Heart right ventricle (tissue), 16 donors: ENCODE measurements at regions not wholly inside any gene's neighbourhood (a gene's known extent, or its start where the extent isn't known, plus 50 kb on each side); places are given as distances from the start of the nearest gene placed in this dataset.
"Not testable (repeated sequence)": the region's sequence is repeated elsewhere in the genome, so short reads cannot be mapped to it uniquely, and the experiment has no call there.

Source experiments
- ATAC-seq, 8 donors: fragments of 200-7000 bp; cut with Tn5 transposase; one replicate each; pipeline ENCODE4 v1.9.1; 2020; ENCODE audit warnings: mild to moderate bottlenecking in 8 of 8, moderate library complexity in 8 of 8, moderate number of reproducible peaks in 1 of 8
- DNase-seq, 2 donors: peaks; one replicate each; pipeline ENCODE4 v3.0.0-alpha.2; 2020
- H3K27ac ChIP-seq, 10 donors: fragments of 200-600 bp; sonication (generic) in 2 of 10; one replicate each; pipeline versions ENCODE4 v1.5.0 to v1.8.0; 2020 to 2022; ENCODE audit warnings: mild to moderate bottlenecking in 3 of 10
- H3K27me3 ChIP-seq, 7 donors: fragments of 200-600 bp; one replicate each; pipeline ENCODE4 v1.8.0; 2021 to 2022; ENCODE audit warnings: mild to moderate bottlenecking in 2 of 7
- H3K36me3 ChIP-seq, 9 donors: fragments of 200-600 bp; sonication (generic) in 1 of 9; one replicate each; pipeline versions ENCODE4 v1.5.0 to v1.8.0; 2020 to 2022; ENCODE audit warnings: mild to moderate bottlenecking in 2 of 9
- H3K4me1 ChIP-seq, 9 donors: fragments of 200-600 bp; sonication (generic) in 1 of 9; one replicate each; pipeline versions ENCODE4 v1.5.0 to v1.8.0; 2020 to 2022; ENCODE audit warnings: mild to moderate bottlenecking in 4 of 9
- H3K4me3 ChIP-seq, 10 donors: fragments of 200-600 bp; sonication (generic) in 2 of 10; one replicate each; pipeline versions ENCODE4 v1.5.0 to v1.8.0; 2020 to 2022; ENCODE audit warnings: mild to moderate bottlenecking in 7 of 10, moderate library complexity in 2 of 10
- H3K9me3 ChIP-seq, 11 donors: fragments of 200-600 bp in 10 of 11; sonication (generic) in 2 of 11; one replicate each; pipeline versions ENCODE4 v1.5.0 to v1.8.0; 2013 to 2022; ENCODE audit warnings: mild to moderate bottlenecking in 2 of 11, control low read depth in 1 of 11, moderate library complexity in 1 of 11
- WGBS, 2 donors: extraction: QIAGEN DNeasy Blood & Tissue Kit; methylation state at CpG; one replicate each; pipeline ENCODE4 v1.1.7; 2013; ENCODE audit warnings: inconsistent platforms in 1 of 2; 5-methylcytosine and 5-hydroxymethylcytosine counted together
- intact Hi-C, 10 donors: fragments of 100-400 bp; cut with DNase I; formaldehyde crosslinking; loops; one replicate each; pipeline versions ENCODE4 v1.11.1 to v1.14.2; 2022
- donor health status: Arrhythmogenic right ventricular cardiomyopathy.
- donor health status: ischemic (EF 13 %, LVEDD 7.1; RV severe dilation, severe dysfunction).
- donor health status: healthy with polysubstance abuse.
- donor health status: DM: no; HTN: yes; CAD: no.
- donor health status: DM: no; HTN: no; CAD: no.
- donor health status: ischemic (EF 25% LVEDD 6.9; RV normal size, moderate dysfunction).
- donor health status: ischemic (EF 25% LVEDD 5.7; RV mildly dilated, moderate dysfunction).
- donor health status: healthy.
- donor health status: DM: yes; HTN: yes; CAD: no.
- donor health status: Ischemic cardiomyopathy.
- donor health status: ischemic (EF 35%, LVEDD 5.7; RV mildly dilated, moderate dysfunction).
- donor health status: nonischemic (EF 11% LVEDD 7.7; RV severe dilation, severe dysfunction).
- donor health status: DM: yes; HTN: yes; CAD: no.
- donor health status: PGD.
- donor health status: ischemic (EF 29% LVEDD 5.4; RV normal size, mild dysfunction).
- donor health status: nonischemic (EF 23%, LVEDD 6.1; RV moderate dilation, normal function).

DNA sequence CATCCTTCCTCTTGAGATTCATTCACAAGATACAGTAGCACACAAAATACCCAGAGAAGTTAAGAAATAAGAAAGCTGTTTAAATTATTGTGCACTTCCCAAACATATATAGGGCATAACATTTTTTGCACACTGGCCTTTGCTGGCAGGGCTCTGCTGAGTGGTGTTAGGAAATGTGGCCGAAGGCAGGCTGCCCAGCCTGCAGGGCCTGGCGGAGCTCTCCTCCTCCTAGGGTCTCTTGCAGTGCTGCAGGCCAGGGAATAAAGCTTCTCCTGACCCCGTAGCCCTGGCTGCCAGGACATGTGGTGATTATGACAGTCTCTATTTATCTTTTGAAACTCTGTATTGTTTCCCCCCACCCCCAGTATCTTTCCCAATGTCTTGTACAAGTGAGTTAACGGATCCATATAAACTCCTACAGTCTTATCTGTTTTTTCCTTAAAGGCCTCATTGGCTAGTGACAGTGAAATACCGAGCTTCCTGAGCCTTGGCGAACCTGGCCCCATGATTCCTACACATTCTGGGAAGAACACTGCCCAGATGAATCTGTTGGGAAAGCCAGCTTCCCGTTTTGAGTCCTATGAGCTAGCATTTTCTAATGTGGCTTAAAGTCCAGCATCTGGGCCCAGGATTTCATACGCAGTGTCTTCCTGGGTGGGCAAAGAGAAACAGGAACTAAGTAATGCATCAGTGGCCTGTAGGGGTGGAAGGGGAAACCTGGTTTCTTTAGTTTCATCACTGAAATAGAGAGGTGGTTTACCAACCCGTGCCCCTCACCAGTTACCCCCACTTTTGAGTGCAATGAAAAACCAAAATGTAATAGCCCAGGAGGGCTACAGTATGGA lies 310.3 kb downstream of the BCL2L11 start:
- ATAC-seq: peak in 5 of 8 donors; percentile 23 to 60 (median 37)
- DNase-seq, H3K4me3 ChIP-seq, H3K4me1 ChIP-seq, H3K9me3 ChIP-seq, H3K27me3 ChIP-seq, intact Hi-C loops, H3K36me3 ChIP-seq: not testable (repeated sequence)
- H3K27ac ChIP-seq: peak overlapping the region in 1 of 10 donors; percentile 64
- 82 to 91% methylated on average over 5 of the region's 9 CpGs for WGBS, 2 donors

DNA sequence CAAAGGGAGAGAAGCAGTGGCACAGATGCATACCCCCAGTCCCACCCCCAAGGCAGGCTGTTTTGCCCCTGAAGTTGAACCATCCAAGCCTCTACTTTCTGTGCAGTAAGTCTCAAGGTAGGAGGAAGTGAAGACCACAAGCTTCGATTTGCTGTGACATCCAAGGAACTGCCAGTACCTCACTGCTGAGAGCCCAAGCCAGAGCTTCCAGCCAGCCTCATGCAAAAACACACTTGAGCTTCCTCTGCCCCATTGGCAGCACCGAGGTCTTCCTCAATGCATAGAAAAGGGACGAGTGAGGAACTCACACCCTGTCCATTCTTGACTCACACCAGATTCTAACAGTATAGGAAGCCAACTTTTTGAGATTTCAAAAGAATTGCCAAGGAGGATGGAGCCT lies 311.7 kb downstream of the BCL2L11 start:
- DNase-seq, H3K27me3 ChIP-seq, H3K4me3 ChIP-seq, intact Hi-C loops, H3K4me1 ChIP-seq, H3K36me3 ChIP-seq, H3K9me3 ChIP-seq: not testable (repeated sequence)
- peak in 1 of 8 donors; percentile 21 for ATAC-seq
- 71 to 73% methylated on average over 3 of the region's 3 CpGs for WGBS, 2 donors
- H3K27ac ChIP-seq: peak overlapping the region in 1 of 10 donors; percentile 34

DNA sequence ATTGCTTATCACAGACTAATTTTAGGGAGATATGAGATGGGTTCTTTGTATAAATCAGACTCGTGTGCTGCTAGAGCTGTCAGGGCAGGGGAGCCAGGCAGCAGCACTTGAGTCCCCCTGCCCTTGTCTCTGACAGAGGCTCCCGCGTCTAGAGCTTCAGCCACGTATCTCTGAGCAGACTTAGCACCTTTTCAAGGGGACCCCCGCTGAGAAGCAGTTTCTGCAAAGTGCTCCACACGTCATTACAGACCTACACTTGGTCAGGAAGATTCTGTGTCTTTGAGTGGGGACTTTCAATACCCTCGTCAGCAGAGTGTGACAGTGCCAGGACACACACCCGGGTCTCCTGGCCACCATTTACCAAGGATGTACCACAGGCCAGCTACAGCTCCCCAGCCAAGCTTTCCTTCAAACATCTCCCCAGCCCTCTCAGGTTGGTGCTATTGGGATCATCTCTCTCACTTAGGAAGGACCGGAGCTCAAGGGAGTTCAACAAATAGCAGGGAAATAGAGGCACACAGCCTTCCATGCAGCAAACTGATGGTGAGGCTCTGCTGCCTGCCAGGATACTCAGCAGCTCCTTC lies 312.3 kb downstream of the BCL2L11 start:
- H3K4me1 ChIP-seq, H3K27me3 ChIP-seq, H3K9me3 ChIP-seq, ATAC-seq, intact Hi-C loops, H3K36me3 ChIP-seq, H3K4me3 ChIP-seq, DNase-seq, H3K27ac ChIP-seq: not testable (repeated sequence)
- WGBS, 2 donors: 85 to 86% methylated on average over 3 of the region's 9 CpGs

DNA sequence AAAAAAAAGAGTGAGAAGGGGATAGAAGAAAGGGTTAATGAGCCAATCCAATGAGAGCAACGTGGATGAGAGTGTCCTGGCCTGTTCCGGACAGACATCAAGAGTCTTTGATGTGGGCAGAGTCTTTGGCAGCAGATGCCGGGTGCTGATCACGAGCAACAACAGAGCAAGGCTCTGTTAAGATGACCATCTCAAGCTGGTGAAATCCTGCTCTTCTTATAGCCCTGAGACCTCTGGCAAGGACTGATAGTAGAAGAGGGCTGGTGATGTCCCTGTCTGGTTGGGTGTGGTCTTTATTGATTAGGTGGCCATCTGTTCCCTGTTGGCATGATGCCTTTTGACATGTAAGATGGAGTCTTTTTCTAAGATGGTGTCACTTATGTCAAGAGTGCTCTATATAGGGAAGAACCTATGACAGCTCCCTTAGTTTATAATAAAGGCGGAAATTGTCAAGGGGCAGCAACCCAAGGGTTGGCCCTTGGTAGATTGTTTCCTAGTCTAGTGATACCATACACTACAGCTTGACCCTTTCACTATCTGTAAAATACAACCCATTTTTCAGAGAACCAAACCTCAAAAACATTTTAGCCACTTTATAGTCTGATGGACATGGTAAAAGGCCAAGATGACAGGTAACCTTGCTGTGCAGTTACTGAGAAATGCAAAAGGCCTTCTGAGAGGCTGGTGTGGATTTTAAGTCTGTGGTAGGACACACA lies 313.3 kb downstream of the BCL2L11 start:
- H3K4me1 ChIP-seq, H3K27me3 ChIP-seq, H3K36me3 ChIP-seq, H3K9me3 ChIP-seq, DNase-seq, intact Hi-C loops, ATAC-seq, H3K4me3 ChIP-seq, H3K27ac ChIP-seq: not testable (repeated sequence)
- WGBS, 2 donors: 72 to 82% methylated on average over 5 of the region's 5 CpGs

DNA sequence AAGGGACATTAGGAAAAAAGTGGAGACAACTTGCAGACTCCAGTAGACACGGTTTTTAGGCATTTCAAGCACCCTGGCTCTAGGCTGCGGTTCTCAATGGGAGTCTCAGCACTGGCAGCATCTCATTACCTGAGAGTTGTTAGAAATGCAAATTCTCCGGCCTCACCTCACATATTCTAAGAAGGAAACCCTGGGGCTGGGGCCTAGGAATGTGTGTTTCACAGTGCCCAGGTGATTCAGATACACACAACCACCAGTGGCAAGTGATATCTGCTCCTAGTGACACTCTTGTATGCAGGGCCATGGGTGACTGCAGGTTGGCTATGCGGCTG lies 313.9 kb downstream of the BCL2L11 start:
- not testable (repeated sequence) for H3K27me3 ChIP-seq
- 83 to 99% methylated on average over 2 to 3 of the region's 4 CpGs for WGBS, 2 donors

DNA sequence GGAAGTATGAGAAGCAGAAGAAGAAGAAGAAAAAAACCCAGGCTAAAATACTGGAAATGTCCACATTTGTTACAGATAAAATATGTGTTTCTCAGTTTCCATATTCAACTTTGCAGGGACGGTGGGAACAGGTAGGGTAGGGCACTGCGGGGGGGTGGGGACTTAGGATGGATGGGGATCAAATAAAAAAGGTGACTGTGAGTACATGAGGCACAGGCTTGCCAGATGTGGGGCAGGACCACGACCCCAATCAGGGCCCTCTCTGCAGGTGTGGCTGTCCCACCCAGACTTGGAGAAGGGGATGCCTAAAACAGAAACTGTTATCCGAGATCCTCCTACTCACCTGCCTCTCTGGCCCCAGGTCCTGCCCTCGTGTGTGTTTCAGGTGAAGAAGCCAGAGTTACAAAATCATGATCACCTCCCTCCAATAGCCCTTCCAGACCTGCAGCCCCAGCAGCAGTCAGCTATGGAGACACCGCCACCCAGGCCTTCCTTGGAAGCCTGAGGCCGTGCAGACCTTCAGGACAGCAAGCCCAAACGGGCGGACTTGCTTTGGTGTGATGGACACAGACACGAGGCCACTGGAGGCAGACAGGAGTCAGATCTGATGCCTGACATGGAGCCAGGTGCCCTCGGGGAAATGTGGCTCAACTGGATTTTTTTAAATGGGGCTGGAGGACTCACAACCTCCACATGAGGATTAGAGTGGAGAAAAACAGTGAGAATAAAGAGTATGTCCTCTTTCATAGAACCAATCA lies 315.0 kb downstream of the BCL2L11 start:
- WGBS, 2 donors: 89 to 91% methylated on average over 4 of the region's 11 CpGs
- H3K4me3 ChIP-seq, H3K27ac ChIP-seq, H3K36me3 ChIP-seq, H3K9me3 ChIP-seq, ATAC-seq, DNase-seq, intact Hi-C loops, H3K27me3 ChIP-seq: not testable (repeated sequence)
- H3K4me1 ChIP-seq: peaks cover 0 to 12% (median 0%) of the 10 kb centered on the region in 9 donors

More for the DNA sequence above, 313.9 kb downstream of the BCL2L11 start:
- H3K36me3 ChIP-seq, H3K4me3 ChIP-seq, DNase-seq, H3K9me3 ChIP-seq, H3K4me1 ChIP-seq, H3K27ac ChIP-seq, intact Hi-C loops, ATAC-seq: not testable (repeated sequence)

DNA sequence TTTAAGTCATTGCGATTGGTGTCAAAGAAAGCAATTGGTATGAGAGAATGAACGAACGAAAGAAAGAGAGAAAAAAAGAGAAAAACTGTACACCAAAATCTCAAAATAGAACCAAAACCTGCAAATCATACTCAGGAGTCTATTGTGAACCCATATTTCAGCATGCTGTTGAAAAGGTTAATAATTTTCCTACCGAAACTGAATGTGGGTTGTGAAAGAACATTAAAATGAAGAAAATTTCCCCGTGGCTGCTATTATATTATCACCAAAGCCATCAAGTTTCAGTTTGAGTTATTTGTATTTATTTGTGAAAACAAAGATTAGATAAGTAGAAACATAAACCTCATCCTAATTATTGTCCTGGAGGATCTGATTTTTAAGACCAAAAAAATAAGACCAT lies 315.7 kb downstream of the BCL2L11 start:
- ATAC-seq, H3K4me3 ChIP-seq, H3K27ac ChIP-seq, H3K9me3 ChIP-seq, H3K27me3 ChIP-seq, DNase-seq, H3K36me3 ChIP-seq, intact Hi-C loops: not testable (repeated sequence)
- H3K4me1 ChIP-seq: peaks cover 0 to 10% (median 0%) of the 10 kb centered on the region in 9 donors
- 81 to 87% methylated on average over 2 of the region's 5 CpGs for WGBS, 2 donors

DNA sequence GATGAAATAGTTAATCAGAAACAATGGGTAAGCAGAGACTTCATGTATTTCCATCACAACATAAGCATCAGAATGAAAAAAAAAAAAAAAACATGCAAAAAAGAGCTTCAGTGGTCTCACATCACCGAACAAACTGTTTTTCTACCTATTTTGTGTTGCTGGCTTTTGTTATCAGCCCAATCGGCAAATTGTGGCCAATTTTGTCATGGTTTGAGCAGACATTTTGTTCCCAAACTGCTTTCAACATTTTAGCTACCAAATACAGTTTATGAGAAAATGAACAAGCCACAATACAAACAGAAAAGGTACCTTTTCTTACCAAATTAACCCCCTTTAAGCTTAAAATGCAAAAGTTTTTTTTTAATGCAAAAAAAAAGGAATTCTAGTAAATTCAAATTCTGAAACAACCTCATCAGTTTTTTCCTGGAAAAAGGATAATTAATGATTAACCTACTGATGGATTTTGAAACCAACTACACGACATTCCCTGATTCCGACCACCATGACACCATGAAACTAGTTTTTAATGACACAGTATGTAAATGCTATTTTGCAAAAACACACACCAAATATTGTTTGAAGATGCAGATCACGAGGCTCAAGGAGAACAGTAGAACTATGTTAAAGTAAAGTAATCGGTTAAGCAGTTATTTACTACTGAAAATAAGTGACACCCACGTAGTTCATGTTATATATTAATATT lies 316.7 kb downstream of the BCL2L11 start:
- peaks cover 0 to 13% (median 0%) of the 10 kb centered on the region in 9 donors for H3K4me1 ChIP-seq
- H3K27ac ChIP-seq, H3K27me3 ChIP-seq, H3K9me3 ChIP-seq, H3K36me3 ChIP-seq, DNase-seq, ATAC-seq, H3K4me3 ChIP-seq, intact Hi-C loops: not testable (repeated sequence)
- 79 to 93% methylated on average over 3 of the region's 7 CpGs for whole genome bisulfite sequencing, 2 donors

DNA sequence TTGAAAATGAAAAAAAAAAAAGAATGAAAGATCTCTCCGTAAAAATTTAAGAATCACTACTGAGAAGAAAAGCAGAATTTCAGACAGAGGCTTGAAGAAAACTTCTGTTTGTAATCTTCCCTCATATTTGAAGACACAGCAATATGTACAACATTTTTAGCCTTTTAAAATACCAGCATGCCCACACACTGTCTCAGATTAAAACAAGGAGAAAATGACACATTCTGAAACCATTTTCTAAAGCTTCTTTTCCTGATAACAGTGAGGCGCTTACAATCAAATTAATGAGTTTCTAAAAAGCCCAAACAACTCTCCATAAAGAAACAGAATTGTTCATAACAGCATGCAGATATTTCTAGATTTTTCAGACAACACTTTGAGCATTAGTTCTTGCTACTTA lies 317.4 kb downstream of the BCL2L11 start:
- intact Hi-C loops, ATAC-seq, H3K4me3 ChIP-seq, H3K36me3 ChIP-seq, H3K27ac ChIP-seq, H3K27me3 ChIP-seq, H3K9me3 ChIP-seq, DNase-seq: not testable (repeated sequence)
- WGBS, 2 donors: 88 to 96% methylated on average over 2 of the region's 2 CpGs
- H3K4me1 ChIP-seq: peaks cover 0 to 12% (median 0%) of the 10 kb centered on the region in 9 donors

DNA sequence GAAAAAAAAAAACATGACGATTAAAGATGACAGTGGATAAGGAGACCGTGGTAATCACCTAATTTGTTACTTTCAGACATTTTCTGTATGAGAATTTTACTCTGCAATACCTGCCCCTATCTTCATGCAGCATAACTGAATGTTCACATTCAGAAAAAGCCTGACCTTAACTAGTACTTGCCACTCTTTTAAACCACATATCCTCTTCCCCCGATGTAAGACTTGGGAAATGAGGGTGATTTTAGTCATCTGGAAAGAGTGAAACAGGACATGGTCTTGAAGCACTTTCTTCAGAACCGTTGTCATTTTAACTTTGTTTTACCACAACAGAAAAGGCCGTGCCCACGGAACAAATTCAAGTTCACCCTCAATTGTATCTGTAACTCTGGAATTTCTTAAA lies 318.5 kb downstream of the BCL2L11 start:
- DNase-seq, H3K4me1 ChIP-seq, H3K27me3 ChIP-seq, intact Hi-C loops, H3K9me3 ChIP-seq, ATAC-seq, H3K36me3 ChIP-seq, H3K4me3 ChIP-seq: not testable (repeated sequence)
- 80 to 87% methylated on average over 2 of the region's 6 CpGs for WGBS, 2 donors
- peak overlapping the region in 1 of 10 donors; percentile 45 for H3K27ac ChIP-seq
